Peyer's patch (tissue), 4 donors: ENCODE measurements at regions not wholly inside any gene's neighbourhood (a gene's known extent, or its start where the extent isn't known, plus 50 kb on each side); places are given as distances from the start of the nearest gene placed in this dataset.

ENCODE experiments used
- POLR2A ChIP-seq, 2 donors: fragments of 450-650 bp; IDR thresholded peaks; one replicate each; pipeline ENCODE4 v1.5.1; 2017; ENCODE audit warnings: antibody characterized with exemption in 2 of 2, mild to moderate bottlenecking in 2 of 2, moderate library complexity in 2 of 2
- TF ChIP-seq, protein P1 (sequence below), 6 experiments: fragments of 450-650 bp in 4 of 6; fragments of 200-600 bp in 2 of 6; sonication (generic) in 1 of 6; IDR thresholded peaks; one replicate each; pipeline ENCODE4 v1.5.1; 2017 to 2019; ENCODE audit warnings: antibody characterized with exemption in 6 of 6, mild to moderate bottlenecking in 3 of 6, moderate library complexity in 1 of 6

DNA sequence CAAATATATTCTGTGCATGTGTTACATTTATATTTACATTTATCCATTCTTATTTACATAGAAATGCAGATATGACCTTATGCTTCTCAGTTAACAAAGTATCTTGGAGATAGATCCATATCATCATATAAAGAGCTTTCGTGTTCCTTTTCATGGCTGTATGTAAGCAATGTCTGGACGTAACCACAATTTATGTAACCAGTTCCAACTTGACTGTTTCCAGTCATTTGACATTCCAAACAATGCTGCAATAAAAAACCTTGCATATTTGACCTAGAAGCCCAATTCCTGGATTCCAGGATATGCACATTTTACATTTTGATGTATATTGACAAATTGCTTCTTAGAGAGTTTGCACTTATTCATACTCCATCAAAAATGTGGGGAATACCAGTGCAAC lies 113.7 kb upstream of the F13A1 start:
- TF ChIP-seq, protein P1, sequence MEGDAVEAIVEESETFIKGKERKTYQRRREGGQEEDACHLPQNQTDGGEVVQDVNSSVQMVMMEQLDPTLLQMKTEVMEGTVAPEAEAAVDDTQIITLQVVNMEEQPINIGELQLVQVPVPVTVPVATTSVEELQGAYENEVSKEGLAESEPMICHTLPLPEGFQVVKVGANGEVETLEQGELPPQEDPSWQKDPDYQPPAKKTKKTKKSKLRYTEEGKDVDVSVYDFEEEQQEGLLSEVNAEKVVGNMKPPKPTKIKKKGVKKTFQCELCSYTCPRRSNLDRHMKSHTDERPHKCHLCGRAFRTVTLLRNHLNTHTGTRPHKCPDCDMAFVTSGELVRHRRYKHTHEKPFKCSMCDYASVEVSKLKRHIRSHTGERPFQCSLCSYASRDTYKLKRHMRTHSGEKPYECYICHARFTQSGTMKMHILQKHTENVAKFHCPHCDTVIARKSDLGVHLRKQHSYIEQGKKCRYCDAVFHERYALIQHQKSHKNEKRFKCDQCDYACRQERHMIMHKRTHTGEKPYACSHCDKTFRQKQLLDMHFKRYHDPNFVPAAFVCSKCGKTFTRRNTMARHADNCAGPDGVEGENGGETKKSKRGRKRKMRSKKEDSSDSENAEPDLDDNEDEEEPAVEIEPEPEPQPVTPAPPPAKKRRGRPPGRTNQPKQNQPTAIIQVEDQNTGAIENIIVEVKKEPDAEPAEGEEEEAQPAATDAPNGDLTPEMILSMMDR (IDR thresholded peaks at IDR 0.05): no peak
- no peak for TF ChIP-seq POLR2A (IDR thresholded peaks at IDR 0.05)
